HG03108 (cell line): ENCODE measurements at regions not wholly inside any gene's neighbourhood (a gene's known extent, or its start where the extent isn't known, plus 50 kb on each side); places are given as distances from the start of the nearest gene placed in this dataset.

Experiments used
- ATAC-seq: cut with Tn5 transposase; IDR thresholded peaks from one replicate; pipeline ENCODE4 v1.9.1; 2021; ENCODE audit warnings: moderate library complexity; ENCODE audit not compliant: unreplicated experiment

DNA sequence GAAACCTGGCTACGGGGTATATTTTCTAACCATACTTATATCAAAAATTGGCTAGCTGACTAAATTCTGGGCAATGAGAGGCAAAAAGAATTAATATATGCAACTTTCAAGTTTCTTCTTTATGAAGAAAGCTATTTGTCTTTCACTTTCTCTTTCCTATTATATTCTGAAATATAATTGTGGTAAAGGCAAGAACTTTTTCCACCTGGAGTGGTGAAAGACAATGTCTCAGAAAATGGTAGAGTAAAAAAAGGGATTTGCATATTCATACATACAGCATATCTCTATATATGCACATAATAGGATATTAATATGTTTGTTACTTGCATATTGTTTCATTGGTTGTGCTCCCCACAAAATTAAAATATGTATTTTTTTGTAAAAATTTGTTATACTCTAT is 793.8 kb downstream of the PLA2G4A start:
- ATAC-seq = no peak

DNA sequence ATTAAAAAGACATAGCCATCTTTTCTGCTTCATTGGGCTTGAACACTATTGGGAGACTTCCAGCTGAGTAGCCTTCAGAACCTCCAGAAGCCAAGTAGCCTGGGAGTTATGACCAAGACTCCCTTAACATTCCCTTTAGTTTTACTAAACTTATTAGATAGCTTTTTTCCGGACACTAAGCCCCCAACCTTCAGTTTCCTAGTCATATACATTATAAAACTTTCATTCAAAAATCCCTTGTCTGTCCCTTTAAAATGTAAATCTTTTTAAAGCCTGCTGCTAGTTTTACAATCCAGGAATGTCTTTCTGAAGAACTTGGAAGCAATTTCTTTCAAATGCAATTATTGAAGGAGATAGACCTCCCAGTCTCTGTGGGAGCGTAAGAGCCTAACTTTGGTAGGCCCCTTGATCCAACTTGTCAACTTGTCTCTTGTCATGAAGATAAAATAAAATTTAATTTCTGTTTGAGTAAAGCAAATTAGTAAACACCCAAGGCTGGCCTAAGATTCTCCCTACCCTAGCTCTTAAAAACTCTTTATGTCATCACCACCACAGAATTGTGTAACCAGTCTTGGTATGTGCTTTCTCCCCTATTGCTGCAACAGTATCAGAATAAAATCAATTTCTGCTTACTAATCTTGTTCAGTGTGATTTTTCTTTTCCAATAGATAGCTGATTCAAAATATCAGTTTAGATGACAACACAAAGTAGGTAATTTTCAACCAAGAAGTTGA is 796.2 kb downstream of the PLA2G4A start:
- no peak for ATAC-seq

DNA sequence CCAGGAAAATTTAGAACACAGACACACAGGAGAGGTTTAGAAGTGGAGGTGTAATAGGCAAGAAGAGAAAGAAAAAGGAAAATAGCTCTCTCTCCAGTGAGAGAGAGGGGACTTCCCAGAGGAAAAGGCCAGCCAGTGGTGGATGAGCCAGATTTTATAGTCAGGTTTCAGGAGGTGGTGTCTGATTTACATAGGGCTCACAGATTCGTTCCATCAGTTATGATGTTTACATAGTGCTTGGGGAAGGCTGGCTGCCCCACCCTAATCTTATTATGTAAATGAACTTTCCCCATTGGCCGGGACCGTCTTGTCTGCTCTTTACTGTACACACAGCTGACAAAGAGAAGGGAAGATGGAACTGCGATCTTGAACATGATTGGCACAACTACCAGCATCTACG is 797.3 kb downstream of the PLA2G4A start:
- ATAC-seq = no peak

DNA sequence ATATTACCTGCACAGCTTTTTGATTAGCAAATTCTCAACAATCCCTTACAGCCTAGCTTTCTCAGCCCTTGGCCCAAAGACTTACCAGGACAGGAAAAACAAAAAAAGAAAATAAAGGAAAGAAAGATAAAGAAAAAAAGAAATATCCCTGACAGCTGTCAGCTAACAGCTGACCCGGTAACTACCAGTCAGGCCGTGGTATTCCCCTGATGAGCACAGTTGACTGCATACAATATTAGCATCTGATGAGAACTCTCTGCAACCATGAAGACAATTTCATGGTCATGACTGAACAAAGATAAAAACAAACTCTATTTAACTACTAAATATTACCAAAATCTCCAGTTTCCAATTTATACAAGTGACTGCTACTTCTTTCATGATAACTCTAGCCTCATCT is 798.8 kb downstream of the PLA2G4A start:
- ATAC-seq = no peak

DNA sequence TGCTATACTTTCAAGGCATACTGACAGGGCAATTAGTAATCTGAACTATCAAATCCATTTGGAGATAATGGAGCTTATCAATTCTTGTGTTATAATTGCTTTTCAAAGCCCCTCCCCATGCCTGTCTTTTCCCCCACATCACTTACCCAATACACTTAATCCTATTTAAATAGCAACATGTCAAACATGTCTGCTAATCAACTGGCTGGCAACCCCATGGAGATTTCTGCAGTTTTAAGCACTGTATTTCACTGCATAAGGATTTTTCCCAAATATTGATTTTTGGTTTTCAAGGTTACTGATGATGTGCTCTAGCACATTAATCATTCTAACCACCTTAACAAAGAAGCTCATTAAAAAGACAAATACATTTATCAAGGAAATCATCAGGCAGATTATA is 800.3 kb downstream of the PLA2G4A start:
- ATAC-seq = no peak

DNA sequence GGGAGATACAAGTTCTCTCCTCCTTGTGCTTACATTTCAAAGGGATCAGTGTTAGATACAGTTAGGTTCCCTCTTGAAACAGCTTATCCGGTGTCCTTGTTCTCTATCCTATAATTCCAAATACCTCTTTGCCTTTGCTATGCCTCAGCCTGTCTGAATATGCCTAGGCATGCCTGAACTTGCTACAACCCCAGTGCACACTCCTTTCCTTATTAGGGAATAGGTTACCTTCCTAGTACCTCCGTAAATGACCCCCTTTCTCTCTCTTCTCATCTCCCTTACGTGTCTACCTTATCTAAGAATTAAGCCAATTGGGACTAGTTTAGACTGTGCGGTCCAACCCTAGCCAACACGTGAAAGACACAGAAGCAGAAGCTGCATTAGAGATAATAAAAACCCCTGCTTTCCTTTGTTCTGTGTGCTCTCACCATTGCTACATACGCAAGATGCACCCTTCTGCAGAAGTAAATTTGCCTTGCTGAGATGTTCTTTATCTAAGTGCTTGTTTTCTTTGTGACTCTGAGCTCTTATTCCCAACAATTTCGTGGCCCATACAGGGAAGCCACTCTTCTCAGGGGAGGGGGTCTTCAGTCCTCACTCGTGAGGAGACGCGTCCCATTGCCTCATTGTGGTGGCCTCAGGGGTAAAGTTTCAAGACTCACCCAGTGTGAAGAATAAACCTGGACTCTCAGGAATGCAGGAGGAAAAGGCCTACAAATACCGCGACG is 802.1 kb downstream of the PLA2G4A start:
- ATAC-seq = no peak

DNA sequence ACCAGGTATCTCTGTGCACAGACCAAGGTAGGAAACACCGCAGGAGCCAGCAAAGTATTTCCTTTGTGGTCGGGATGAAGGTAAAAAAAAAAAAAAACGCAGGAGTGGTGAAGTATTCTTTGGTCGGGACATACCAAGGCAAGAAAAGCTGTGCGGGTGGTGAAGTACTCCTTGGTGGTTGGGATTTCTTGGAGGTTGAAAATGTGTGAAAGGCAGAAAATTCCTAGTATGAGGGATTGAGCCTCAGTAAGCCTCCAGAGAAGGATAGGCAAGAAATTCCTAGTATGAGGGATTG is 802.6 kb downstream of the PLA2G4A start:
- no peak for ATAC-seq

DNA sequence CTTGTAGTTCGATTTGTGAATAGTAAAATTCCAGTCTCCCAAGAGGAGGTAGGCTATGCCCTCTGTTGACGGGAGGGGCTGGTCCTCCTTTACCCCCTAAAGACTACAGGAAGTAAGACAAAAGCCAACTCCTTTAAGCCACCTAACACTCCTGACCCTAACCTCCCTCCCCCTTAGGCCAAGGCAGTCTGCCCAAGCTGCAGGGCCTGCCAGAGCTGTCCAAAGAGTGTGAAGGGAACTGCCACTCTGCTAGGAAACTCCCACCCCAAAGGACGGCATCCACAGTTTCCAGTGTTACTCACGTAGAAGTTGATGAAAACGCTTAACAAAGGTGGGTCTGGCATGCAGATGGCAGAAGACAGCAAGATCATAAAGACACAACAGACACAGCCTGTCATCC is 803.2 kb downstream of the PLA2G4A start:
- no peak for ATAC-seq

DNA sequence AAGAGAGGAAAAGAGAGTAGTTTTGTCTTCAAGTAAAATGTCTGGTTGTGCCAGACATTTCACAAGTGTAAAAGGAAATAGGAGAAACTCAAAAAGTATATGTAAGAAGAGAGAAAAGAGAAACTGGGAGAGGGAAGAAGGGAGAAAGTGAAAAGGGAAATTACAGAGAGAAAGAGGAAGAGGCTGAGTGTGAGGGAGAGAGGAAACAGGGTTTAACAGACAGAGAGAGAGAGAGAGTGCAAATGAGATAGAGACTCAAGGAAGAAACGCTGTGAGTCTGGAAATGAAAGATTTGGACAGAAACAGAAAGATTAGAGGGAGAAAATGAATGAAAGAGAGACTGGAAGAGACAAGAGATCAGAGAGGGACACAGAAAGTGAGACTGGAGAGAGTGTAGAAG is 806.2 kb downstream of the PLA2G4A start:
- no peak for ATAC-seq

DNA sequence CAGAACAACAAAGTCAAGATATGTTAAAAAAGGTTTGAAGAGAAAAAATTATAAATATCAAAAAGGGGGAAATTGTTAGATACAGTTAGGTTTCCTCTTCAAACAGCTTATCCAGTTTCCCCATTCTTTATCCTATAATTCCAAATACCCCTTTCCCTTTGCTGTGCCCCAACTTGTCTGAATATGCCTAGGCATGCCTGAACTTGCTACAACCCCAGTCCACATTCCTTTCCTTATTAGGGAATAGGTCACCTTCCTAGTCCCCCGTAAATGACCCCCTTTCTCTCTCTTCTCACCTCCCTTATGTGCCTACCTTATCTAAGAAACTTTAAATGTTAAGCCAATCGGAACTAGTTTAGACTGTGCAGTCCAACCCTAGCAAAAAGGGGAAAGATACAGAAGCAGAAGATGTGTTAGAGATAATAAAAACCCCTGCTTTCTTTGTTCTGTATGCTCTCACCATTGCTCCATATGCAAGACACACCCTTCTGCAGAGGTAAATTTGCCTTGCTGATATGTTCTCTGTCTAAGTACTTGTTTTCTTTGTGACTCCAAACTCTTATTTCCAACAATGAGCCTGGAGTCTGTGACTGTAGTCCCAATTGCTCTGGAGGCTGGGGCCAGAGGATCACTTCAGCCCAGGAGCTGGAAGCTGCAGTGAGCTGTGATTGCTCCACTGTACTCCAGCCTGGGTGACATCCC is 810.1 kb downstream of the PLA2G4A start:
- ATAC-seq = no peak

DNA sequence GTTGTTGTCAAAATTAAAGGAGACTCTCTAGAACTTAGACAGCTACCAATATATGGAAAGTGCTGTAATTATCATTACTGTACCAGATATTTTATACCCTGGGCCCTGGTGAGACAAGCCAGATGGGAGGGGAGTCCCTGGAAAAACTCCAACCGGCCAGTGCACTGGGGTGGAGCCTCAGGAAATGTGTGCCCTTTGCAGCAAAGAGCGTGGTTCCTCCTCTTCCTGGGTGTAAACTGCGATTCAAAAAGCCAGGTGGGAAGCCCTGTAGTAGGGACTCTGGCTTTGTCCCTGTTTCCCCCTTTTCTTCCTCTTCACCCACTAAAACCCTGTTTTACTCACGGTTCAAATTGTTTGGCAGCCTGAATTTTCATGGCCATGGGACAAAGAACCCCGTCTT is 812.3 kb downstream of the PLA2G4A start:
- no peak for ATAC-seq

DNA sequence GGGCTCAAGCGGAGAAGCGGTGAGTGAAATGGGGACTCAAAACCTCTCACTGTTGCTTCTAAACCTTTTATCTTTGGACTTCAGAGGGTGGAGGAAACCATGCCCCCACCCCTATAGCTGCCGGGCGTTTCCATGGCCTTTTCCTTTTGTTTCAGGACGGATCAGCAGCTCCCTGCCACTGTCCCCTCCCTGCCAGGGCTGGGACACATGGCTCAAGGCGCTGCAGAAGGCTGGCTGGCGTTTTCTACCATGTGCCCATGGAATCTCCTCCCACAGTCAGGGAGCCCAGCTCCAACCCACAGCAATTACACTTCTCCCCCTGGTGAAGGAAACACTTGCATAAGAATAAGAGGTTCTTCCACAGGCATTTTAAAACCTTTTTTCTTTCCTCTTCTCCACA is 812.7 kb downstream of the PLA2G4A start:
- ATAC-seq = no peak

DNA sequence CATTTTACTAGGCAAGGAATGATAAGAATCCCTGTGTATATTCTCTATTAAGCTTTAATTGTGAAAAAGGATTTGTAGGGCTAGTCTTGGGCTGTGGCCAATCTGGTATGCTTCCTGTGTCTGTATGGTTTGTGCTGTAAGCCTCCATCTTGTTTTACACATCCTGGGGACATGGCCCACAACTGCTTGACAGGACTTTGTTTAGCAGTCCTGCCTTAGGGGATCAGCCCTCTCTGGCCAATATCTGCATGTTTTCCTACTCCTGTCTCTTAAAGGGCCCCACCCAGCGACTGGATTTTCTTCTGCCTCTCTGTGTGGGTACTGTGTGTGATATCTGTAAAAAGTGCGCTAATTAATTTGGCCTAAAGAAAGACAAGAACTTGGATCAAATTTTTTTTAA is 813.2 kb downstream of the PLA2G4A start:
- no peak for ATAC-seq

DNA sequence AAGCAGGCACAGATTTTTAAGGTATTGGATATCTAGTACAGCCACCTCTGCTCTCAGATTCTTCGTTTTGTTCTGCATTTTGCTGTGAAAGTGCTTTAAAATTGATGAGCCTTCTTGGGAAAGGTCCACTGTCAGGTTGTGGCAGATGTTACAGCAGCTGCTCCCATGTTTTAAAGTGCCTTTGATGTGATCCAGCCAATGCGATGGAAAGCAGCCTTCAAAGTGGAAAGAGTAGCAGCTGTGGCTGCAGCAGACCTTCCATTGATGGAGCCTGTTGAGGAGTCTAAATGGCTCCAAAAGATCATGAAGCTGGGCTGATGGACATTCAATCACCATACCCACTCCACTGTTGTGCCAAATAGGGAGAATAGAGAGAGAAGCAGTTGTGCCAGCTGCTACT is 816.9 kb downstream of the PLA2G4A start:
- no peak for ATAC-seq

DNA sequence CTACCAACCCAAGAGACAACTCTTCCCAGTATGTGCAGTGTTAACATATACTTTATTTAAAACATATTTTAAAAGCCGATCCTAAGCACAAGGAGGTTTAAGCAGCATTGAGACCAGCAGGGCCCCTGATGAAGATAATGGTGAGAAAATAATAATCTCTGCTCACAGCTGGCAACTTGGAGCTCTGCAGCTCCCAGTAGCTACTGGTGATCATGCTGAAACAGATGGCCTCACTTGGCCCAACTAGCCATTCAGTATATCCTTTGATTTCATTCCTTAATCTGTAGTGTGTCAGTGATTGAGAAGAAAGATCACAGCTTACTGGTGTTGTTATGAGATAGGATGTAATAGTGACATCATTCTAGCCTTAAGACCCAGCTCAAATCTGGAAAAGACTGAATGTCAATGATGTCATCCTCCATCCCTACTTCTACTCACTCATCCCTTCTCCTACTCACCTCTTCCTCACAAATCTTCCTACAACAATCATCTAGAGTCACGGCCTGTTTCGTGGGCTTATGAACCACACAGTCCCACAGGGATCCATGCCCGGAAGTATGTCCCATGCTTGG is 817.9 kb downstream of the PLA2G4A start:
- no peak for ATAC-seq

DNA sequence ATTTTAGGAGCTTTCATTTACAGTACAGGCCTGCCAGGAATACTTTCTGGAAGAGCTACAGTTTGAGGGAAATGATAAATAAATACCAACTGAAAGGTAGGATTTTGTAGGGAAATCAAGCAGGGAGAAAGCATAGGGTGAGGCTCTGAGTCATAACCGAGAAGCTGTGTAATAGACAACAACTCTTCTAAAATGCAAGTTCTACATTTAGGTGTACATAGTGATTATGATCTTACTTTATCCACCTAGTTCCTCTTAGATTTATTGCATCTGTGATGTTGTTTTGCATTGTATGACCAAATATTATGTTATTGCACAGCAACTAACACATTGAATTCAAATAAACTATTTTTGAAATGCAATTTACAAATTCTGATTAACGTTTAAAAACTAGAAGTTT is 819.3 kb downstream of the PLA2G4A start:
- ATAC-seq = no peak

DNA sequence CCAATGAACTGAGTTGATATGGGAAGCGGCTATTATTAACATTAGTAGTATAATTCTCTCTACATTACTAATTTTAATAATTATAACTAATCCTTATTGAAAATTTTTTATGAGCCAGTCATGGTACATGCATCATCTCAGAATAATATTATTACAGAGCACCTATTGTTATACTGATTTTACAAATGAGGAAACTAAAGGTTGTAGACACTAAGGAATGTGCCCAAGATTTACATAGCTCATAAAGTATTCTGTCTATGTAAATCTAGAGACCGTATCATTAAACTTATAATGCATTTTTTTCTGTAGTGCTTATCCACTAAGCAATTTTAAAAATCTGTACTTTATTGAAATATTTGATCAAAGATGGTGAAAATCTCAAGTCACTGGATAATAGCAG is 825.9 kb downstream of the PLA2G4A start:
- no peak for ATAC-seq

DNA sequence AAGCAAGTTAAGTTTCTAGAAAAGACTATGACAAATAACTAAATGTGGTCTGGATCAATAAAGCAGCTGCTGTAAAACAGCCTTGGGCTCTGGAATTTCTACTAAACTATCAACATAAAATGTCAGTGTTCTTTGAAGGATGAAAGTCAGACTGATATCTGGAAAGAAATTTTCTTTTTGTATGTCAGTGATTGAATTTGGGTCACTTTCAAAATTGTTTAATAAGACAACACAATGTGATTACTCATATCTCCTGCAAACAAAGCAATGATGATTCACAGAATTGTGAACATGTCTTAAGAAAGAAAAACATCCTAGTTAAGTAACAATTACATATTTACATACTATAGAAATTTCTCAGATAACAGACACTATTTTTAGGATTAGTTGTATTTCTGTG is 826.4 kb downstream of the PLA2G4A start:
- ATAC-seq = no peak

DNA sequence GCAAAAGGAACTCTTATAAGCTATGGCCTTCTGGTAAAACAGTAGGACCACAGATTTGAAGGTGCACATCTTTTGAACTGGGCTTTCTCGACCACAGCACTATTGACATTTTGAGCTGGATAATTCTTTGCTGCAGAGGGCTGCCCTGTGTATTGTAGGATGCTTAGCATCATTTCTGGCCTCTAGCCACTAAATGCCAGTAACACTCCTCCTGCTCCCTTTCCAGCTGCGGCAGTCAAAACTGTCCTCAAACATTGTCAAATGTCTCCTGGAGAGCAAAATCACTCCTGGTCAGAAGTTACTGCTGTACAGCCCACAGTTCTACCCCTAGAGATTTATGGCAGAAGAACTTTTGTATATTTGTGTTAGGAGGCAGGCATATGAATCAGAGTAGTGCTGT is 836.7 kb downstream of the PLA2G4A start:
- ATAC-seq = no peak

DNA sequence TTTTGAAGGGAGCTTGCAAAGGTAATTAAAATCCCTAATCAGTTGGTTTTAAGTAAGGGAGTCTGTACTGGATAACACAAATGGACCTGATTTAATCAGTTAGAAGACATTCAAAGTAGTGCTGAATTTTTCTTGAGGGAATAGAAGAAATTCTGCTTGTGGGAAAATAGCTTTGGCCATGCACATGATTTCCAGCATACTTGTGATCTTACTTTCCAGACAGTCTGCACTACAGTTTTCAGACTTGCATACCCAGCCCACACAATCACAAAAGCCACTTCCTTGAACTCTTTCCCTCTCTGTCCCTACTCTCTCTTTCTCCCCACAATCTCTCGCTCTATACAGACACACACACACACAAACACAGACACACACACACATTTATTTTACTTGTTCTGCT is 852.1 kb downstream of the PLA2G4A start:
- no peak for ATAC-seq

DNA sequence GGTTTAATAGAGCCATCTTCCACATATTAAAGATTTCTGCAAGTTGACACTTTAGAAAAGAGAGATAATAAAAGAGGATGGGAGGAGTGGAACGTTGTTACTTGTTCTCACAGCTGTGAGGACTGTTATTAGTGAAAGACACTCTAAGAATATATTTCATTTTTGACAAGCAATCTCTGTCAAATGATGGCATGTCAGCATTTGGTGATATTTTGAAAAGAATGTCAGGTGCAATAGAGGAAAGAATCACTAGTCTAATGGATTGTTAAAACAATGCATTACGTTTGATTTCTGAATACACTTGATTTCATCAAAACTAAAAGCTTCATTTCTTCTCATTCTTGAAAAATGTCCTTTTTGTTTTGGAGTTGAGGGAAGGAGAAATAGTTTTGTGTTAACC is 853.4 kb downstream of the PLA2G4A start:
- ATAC-seq = no peak

DNA sequence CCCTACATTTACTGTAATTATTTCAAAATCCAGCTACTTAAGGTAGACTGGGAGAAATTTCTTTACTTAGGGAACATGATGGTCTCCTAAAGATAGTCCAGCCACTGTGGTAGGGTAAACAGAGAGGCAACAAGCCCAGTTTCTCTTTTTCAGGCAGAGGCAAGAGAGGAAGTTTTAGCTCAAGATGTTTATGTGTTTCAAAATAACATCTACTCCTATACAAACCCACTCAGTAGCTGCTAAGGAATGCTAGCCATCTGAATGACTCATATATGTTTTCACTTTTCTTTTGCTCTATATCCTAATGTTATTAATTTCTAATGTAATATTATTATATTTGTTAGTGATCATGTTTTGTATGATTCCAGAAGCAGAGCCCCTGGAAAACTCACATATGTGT is 856.6 kb downstream of the PLA2G4A start:
- ATAC-seq = no peak
